NCI-H1436 (cell line): ENCODE measurements at regions not wholly inside any gene's neighbourhood (a gene's known extent, or its start where the extent isn't known, plus 50 kb on each side); places are given as distances from the start of the nearest gene placed in this dataset.
"Not testable (repeated sequence)": the region's sequence is repeated elsewhere in the genome, so short reads cannot be mapped to it uniquely, and the experiment has no call there.

Source experiments
- DNase-seq: peaks from one replicate; lab custom pipeline; 2025; lab: John Stamatoyannopoulos, UW

DNA sequence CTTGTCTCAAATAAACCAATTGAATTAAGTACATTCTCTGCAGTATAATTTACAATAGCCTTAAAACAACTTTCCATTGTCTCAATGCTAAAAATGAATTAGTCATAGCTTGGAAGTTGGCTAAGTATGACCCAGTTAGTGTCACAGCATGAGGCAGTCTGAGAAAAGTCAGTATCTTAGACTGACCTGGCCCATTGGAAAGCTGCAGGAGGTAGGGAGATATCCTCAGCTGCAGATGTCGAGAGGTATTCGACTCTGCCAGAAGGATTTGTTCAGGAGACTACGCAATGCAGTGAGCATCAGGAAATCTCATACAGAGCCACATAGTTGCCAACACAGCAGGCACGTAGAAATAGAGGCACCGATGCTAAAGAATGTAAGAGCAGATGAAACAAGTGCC is 350.9 kb upstream of the NRSN1 start:
- no peak for DNase-seq

DNA sequence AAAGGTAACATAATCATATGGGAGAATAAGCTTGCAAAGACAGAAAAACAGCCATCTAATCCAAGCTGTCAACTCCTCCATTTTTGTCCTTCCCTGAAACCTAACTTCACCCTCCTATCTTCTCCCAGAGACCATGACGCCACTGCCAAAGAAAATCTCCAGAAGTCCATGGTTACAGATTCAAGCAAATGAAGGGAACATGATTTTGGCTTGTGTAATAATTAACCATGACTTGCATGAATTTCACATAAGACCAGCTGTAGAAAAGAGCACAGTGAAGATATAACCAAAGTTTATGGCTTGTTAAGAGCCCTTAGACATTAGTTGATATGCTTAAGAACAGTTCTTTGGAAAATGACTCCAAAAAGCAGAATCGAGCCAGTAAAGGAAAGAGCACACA is 342.1 kb upstream of the NRSN1 start:
- no peak for DNase-seq

DNA sequence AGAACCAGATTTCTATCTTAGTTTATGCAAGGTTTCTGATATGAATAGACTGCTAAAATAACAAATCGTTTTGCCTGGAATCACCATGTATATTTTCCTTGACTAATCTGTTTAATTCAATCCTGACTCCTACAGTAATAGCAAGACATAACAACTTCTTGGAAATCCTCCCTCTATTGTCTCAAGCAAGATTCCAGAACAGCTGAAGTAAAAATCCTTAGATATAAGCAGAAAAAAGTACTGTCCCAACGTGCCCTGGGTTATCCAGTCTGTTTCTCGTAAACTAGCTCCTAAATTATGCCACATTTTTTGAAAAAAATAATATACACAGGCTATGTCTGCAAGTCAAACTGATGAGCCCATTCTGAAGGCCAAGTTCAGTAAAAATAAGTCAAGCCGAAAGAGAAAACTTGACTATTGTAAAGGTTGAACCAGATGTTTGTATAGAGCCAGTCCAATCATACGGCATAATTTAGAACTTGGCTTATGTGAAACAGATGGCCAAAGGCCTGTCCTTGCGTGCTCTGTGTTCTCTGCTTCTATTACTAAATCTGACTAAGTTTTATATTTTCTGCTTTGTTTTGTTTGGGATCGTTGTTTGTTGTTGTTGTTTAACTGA is 341.6 kb upstream of the NRSN1 start:
- no peak for DNase-seq

DNA sequence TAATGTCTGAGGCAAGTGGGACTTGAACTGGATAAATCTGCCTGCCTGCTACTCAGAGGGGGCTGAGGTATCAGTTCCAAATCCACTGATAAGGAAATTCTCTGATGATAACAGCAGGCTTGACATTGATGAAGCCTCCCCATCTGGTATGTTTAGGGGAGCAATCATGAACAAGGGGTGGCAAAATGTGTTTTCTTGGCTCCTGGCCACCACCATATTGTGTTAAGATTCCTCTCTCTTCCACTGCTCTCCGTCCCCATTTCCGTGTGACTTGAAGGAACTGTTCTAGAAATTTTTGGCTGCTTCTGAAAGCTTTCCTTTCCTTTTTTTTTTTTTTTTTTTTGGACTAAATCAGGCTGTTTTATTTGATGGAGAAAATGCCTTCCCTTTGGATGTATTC is 335.3 kb upstream of the NRSN1 start:
- DNase-seq = no peak

DNA sequence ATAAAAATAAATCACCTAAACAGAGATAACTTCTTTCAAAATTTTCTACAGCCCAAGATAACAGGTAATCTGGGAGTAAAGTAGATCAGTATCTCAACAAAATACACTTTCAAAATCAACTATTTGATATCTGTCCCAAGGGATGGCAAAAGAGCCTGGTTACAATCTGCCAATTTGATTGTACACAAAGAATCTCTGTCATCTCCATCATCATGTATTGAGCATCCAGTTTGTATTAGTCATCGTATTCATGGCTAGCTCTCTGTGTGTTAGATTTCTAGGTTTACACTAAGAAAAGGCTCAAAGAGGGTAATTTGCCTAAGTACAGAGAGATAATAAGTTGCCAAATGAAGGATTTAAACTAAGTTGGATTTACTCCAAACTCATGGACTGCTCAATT is 329.0 kb upstream of the NRSN1 start:
- DNase-seq = no peak

DNA sequence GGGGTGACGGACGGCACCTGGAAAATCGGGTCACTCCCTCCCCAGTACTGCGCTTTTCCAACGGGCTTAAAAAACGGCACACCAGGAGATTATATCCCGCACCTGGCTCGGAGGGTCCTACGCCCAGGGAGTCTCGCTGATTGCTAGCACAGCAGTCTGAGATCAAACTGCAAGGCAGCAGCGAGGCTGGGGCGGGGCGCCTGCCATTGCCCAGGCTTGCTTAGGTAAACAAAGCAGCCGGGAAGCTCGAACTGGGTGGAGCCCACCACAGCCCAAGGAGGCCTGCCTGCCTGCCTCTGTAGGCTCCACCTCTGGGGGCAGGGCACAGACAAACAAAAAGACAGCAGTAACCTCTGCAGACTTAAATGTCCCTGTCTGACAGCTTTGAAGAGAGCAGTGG is 321.7 kb upstream of the NRSN1 start:
- DNase-seq = not testable (repeated sequence)

DNA sequence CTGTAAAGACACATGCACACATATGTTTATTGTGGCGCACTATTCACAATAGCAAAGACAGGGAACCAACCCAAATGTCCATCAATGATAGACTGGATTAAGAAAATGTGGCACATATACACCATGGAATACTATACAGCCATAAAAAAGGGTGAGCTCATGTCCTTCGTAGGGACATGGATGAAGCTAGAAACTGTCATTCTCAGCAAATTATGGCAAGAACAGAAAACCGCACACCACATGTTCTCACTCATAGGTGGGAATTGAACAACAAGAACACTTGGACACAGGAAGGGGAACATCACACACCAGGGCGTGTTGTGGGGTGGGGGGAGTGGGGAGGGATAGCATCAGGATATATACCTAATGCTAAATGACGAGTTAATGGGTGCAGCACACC is 304.9 kb upstream of the NRSN1 start:
- DNase-seq = not testable (repeated sequence)

DNA sequence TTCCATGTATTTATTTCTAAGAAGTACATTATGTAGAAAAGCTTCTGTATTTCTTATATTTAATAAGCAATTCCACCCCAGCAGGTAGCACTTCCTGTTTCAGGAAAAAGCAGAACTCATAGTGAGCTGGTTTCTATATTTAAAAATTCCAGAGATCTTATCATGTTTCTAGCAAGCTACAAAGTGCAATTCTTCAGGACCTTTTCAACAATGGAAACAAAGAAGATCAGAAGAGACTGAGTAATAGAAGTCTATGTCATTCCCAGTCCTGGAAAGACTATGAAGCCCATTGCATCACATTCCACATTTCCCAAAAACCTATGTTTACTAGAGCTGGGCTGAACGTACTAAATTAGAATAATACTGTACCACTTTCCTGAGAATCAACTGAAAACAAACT is 302.6 kb upstream of the NRSN1 start:
- no peak for DNase-seq

DNA sequence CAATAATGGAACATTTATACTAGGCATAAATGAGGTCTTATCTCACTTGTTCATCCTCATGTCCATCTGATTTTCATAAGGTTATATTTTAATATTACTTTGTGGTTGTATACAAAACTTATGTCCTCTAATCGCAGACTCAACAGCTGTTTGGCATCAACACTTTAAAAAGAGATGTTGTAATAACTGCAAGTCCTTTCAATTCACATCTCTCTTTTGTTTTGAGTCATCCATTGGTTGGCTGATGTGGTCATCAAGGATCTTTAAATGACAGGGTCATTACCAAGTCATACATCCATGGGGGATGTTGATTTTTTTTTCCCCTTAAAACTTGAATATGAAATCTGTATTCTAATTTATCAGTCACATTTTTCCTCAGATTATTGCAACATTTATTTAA is 299.4 kb upstream of the NRSN1 start:
- no peak for DNase-seq

DNA sequence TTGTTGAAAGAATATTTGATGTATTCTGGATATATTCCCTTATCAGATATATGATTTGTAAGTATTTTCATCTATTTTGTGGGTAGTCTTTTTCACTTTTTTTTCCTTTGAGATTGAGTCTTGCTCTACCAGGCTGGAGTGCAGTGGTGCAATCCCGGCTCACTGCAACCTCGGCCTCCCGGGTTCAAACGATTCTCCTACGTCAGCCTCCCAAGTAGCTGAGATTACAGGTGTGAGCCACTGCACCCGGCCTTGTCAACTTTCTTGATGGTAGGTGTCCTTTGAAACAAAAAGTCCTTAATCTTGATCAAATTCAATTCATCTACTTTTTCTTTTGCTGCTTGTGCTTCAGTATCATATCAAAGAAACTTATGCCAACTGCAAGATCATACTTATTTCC is 297.2 kb upstream of the NRSN1 start:
- DNase-seq = no peak

DNA sequence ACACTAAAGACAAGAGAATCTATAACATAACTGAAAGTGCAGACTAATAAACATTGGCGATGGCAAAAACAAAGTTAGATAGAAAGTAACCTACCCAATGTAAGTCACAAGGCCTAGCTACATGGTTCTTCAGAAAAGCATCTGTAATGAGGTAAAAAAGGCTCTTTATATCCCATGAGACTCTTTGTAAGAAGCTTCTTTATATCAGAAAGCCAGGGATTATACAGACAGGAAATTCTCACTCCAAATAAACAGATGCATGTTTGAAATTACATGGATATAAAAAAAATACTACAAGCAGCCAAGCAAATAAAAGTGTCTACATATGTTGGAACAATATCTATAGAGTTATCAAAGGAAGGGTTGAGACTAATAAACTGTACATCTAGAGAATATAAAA is 284.9 kb upstream of the NRSN1 start:
- no peak for DNase-seq

DNA sequence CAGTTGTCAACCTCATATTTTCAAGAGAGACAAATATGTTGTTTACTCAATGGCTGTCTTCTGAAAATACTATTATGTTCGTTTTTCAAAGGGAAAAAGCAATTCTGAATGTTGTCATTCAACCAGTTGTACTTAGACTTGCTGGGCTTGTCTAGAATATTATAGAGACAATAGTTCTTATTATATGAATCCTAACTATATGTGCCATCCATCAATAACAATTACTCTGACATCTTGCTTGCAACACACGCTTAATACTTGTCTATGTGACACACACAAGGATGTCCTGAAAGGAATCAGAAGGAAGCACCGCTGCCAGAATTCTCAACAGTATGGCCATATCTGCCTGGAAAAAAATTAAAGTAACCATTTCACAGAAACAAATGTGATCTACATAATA is 283.3 kb upstream of the NRSN1 start:
- DNase-seq = no peak

DNA sequence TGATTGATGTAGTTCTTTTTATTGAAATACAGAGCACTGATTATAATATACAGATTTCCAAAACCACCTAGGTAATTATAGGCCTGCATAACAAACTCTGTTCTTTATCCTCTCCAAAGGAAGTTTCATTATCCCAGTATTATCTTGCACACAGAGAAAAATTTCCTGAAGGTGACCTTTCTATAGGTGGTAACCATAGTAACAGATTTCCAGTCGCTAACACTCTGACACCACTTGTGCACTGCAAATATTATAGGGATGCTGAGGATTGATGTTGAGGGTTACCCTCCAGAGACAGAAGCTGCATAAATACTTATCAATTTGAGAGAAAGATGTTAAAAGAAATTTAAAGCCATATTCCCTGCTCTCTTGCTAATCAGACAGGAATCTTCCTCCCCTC is 274.5 kb upstream of the NRSN1 start:
- DNase-seq = no peak

DNA sequence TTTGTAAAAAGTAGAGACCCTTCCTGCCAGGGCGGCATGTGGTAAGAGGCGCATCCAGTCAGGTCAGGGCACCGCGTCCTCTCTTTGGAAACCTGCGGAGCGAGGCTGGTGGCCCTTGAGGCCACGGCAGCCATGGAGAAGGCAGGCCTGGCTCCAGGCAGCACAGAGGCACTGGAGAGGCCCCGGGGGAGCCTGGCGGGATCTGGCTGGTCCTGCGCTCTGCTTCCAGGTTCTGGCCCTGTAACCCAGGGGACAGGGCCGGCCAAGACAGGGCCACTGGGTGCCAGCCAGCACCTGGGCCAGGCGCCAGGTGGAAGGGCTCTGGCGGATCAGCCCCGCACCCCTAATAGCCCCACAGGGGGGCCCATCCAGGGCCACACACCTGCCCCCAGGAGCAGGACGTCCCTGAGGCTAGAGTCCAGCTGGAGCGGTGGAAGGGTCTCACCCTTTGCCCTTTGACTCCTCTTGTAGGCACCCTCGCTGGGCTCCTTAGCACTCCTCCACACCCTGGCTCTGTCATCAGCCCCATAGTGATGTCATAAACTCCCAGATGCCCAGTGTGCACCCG is 272.4 kb upstream of the NRSN1 start:
- not testable (repeated sequence) for DNase-seq

DNA sequence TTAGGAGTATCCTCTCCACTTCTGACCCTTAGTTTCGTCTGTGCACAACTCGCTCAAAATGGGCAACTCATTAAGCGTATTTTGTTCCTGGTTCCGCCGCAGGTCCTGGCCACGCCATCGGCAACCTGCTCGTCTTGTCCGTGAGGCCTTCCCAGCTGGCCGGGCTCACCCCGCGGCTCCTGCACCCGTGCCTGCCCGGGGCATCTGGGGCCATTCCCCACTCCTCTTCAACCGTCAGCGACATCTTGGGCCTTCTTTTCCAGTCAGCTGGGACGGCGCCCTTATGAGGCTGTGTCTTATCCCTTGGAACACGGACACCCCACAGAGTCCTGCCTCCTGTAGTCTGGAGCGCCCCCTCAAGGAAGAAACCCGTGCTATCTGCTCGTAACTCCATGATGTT is 271.9 kb upstream of the NRSN1 start:
- not testable (repeated sequence) for DNase-seq

DNA sequence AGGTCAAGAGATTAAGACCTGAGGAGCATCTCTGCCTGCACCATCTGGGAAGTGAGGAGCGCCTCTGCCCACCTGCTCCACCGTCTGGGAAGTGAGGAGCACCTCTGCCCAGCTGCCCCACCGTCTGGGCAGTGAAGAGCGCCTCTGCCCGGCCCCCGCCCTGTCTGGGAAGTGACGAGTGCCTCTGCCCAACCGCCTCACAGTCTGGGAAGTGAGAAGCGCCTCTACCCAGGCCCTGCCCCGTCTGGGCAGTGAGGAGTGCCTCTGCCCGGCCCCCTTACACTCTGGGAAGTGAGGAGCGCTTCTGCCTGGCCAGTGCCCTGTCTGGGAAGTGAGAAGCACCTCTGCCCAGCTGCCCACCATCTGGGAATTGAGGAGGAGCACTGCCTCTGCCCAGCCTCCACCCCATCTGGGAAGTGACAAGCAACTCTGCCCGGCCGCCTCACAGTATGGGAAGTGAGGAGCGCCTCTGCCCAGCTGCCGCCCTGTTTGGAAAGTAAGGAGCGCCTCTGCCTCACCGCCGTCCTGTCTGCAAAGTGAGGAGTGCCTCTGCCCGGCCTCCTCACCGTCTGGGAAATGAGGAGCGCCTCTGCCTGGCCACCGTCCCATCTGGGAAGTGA is 270.4 kb upstream of the NRSN1 start:
- no peak for DNase-seq

DNA sequence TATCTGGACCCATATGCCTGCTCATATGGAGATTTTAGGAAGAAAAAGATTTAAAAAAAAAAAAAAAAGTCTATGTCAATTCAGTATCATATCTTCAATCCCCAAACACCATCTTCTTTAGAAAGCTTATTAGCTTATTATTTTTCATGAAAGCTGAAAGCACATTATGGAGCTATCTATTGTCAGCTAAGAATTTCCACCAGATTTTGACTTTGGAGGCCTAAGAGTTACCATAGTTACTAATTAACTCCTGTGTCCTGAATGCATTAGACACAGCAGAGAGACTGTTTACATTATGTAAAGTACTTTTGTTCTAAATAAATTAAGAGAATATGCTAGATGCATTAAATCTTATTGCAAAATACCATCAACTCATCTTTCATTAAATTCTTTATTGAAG is 255.5 kb upstream of the NRSN1 start:
- peak; percentile 20 for DNase-seq

DNA sequence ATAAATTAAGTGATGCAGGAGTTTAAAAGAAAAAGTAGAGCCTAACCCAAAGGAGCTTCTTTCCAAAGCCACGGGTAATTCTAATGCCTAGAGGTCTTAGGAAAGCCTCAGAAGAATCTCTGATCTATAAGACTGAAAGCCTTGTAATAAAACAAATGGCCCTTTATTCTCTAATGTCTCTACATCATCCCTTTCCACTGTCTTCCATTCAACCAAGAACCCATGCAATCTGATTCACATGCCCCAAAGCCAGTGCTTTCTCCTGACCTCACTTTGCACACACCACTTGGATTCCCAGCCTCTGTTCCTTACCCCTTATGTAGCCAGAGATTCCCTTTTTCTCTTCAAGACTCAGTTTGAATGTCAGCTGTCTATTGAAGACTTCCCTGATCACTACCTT is 252.9 kb upstream of the NRSN1 start:
- DNase-seq = no peak

DNA sequence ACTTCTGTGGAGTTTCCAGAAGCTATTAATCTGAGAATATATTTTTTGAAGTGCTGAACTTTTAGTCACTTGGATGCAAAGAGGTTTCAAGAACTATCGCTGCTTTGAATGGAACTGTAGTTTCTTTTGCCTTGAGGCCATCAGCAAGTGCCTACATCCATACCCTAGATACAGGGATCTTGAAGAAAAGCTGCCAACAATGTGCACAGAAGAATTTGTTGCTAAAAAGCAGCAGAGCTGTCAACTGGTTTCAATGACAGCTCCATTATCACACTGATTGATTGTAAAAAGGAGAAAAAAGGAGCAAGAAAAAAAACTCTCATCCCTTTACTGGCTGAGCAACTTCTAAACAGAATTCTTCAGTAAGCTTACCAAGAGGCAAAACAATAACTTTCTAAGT is 251.0 kb upstream of the NRSN1 start:
- no peak for DNase-seq

DNA sequence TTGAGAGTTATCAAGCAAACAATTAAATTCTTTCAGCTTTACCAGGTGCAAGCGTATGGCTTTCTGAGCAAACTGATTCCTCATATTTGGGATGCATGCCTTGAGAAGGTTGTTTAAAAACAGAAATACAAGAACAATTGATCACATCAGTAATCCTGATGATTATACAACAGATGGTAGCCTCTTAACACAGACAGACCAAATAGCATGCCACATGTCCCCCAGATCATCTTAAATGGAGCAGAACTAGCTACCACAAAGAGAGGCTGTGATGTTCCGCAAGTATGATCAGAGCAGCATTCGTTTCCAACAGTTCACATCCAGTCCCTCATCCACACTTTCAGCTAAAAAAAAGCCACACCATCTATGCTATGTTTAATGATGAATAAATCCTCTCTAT is 246.2 kb upstream of the NRSN1 start:
- no peak for DNase-seq

DNA sequence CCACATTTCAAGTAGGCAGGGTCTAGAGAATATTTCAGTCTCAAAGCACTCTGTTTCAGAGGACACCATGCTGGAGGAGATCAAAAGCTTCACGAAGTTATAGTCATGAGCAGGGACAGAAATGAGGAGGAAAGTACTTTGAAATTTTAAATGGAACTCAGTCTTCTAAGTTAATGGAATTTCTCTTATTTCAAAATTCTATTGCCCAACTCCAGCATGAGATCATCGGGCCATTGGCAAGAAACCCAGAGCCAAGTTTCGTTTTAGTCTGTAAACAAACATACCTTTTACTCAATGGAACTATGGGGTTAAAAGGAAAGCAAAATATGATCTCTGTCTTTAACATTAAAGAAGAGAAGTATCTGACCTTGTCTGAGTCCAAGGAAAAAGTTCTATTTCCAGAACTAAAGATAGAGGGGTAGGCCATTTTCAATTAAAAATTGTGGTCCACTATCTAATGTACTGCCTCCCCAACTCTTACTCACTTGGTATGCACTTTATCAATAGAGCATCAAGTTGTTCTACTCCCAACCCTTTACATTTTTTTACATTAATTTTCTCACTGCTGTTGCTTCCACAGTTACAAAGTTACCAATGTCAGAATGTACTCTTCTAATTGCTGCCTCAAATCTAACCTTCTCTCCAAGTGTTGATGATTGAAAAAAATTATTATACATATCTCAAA is 235.3 kb upstream of the NRSN1 start:
- DNase-seq = no peak

DNA sequence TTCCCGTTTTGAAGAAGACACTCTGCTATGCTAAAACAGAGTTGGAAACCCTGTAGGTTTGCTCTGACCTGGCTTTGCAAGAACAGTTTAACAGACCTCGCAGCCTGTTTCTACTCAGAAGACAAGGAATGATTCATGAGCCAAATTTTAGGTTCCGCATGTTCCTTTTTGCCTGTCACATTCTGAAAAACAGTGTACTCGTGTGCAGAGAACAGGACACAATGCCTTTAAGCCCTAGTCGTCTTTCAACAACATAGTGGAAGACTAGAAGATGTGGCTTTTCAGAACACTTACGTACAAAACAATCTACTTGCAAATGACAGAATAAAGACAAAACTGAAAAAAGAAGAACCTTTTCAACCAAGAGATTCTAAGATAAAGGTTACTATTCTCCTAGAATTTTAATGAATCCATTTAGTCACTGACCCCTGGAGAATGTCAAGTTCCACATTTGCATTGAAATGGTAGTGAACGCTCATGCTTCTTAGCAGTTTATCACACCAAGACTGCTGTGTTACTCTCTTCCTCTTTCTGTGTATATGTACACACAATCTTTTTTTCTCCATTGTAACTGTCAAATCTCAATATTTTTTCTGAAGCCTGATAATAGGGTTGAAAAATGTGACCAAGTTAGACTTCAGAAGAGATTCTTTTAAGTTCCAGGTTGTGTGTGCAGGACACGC is 220.7 kb upstream of the NRSN1 start:
- DNase-seq = no peak

DNA sequence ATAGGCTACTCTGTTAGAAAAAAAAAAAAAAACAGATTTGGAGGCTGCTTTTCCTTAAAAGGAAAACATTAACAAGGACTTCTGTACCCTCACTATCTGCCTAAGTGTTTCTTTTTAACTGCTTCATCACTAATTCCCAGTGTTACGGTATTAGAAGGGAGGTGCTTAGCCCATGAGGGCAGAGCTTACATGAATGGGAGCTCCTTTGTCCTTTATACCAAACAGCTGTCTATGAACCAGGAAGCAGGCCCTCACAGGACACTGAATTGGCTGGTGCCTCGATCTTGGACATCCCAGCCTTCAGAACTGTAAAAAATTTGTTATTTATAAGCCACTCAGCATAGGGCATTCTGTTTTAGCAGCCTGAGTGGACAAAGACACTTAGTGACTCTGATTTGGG is 215.6 kb upstream of the NRSN1 start:
- DNase-seq = no peak
